ENCODE measurements at regions not wholly inside any gene's neighbourhood (a gene's known extent, or its start where the extent isn't known, plus 50 kb on each side); places are given as distances from the start of the nearest gene placed in this dataset.

DNA sequence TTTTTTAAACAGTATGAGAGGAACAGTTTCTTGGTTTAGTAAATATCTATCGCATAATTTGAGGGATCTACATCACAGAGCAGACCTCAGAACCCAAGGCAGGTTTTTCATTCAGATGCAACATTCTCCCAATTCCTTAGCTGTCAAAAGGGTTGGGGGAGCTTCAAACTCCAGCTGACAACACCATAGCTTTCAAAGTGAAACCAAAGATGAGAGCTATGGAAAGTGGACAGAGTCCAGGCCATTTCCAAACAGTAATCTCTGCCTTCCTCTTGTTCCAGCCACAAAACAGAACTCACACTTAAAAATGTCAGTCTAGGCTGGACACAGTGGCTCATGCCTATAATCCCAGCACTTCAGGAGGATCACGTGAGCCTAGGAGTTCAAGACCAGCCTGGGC, 87.8 kb downstream of the SPRING1 start:
- TF ChIP-seq CTCF (IDR thresholded peaks at IDR 0.05) (no peak), POLR2A (IDR thresholded peaks at IDR 0.05) (no peak)

Measured in lower leg skin (tissue), 3 donors.